C4-2B (cell line): ENCODE measurements at regions not wholly inside any gene's neighbourhood (a gene's known extent, or its start where the extent isn't known, plus 50 kb on each side); places are given as distances from the start of the nearest gene placed in this dataset.

Experiments used
- H3K27ac ChIP-seq: fragments of 450-650 bp; 2 replicates; pipeline ENCODE4 v1.5.1; 2017
- CTCF ChIP-seq: fragments of 450-650 bp; conservative IDR thresholded peaks from 2 replicates; pipeline ENCODE4 v1.5.1; 2017; ENCODE audit warnings: mild to moderate bottlenecking
- ZFX ChIP-seq: fragments of 450-650 bp; IDR thresholded peaks from 2 replicates; pipeline ENCODE4 v1.6.1; 2017

GRCh38 chr6:11317885-11318771 lies 85.7 kb upstream of the NEDD9 start:
- TF ChIP-seq ZFX (no peak), CTCF (no peak)
- no peak overlapping the region for H3K27ac ChIP-seq

- no peak overlapping the region for H3K27ac ChIP-seq
- TF ChIP-seq ZFX, result no peak
- TF ChIP-seq CTCF, result no peak
Observed at GRCh38 chr6:11315743-11316437, 83.4 kb upstream of the NEDD9 start.

DNA sequence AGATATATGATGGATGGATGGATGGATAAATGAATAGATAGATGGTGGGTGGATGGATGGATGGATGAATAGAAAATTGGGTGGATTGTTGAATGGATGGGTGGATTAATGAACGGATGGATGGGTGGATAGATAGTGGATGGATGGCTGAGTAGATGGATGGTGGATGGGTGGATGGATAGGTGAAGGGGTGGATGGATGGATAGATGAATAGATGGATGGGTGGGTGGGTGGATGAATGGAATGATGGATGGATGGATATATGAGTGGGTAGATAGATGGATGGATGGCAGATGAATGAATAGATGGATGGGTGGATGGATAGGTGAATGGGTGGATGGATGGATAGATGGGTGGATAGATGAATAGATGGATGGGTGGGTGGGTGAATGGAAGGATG lies 80.7 kb upstream of the NEDD9 start:
- no peak overlapping the region for H3K27ac ChIP-seq

GRCh38 chr6:11311970-11312369 lies 79.5 kb upstream of the NEDD9 start:
- TF ChIP-seq CTCF (no peak), ZFX (no peak)
- no peak overlapping the region for H3K27ac ChIP-seq

More for the DNA sequence above, 80.7 kb upstream of the NEDD9 start:
- no peak for TF ChIP-seq CTCF
- no peak for TF ChIP-seq ZFX

DNA sequence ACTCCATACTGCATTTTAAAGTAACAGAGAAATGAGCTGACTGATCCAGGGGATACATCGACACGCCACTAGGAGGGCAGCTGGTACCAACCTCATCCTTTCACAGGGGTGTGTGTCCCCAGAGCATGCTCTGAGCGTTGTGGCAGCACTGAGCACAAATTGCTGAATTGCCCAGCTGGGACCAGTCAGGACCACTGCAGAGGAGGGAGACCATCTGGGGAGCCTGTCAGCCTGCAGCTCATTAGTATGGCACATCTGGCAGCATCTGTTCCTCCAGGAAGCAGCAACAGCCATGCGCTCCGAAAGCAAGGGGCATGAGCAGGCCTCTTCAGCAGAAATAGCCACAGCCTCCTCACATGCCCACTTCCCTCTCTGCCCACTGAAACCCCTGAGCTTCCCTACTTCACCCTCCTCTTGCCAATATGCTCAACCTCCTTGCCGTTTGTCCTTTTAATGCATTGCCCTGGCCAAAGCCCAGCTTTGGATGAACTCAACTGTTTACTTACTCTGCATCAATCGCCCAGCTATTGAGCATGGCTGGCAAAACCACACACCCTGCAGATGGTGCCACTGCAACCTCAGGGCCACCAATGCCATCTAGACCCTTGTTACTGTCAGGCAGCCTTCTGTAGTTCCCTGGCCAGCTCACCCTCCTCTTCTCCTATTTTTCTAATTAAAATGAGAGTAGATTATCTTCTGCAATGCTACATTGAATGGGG lies 77.6 kb upstream of the NEDD9 start:
- H3K27ac ChIP-seq, result no peak overlapping the region; the same call in 1 of the 2 replicates
- no peak for TF ChIP-seq ZFX
- peak; percentile 11 for TF ChIP-seq CTCF

DNA sequence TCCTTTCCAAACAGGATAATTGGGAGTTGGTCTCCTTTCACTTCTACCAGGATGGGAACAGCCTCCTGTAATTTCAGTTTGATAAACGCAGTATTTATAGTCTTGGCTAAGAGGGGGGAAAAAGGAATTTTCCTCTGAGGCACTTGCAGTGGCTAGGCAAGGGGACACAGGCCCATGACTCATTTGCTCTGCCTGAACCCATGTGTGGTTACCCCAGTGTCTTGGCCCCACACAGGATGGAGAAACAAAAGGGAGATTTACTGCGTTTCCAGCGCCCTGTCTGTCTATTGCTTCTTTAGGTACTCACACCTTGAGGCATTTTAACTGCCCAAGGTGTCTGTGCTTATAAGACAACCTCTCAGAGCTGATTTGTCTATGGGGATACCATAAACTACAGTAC lies 74.8 kb upstream of the NEDD9 start:
- no peak for TF ChIP-seq ZFX
- no peak for TF ChIP-seq CTCF
- no peak overlapping the region for H3K27ac ChIP-seq
